ENCODE measurements at regions not wholly inside any gene's neighbourhood (a gene's known extent, or its start where the extent isn't known, plus 50 kb on each side); places are given as distances from the start of the nearest gene placed in this dataset.

GRCh38 chr10:128892005-128892404 is 575.0 kb upstream of the MGMT start:
- H3K4me3 ChIP-seq: no peak overlapping the region
- no peaks in the 10 kb centered on the region for H3K36me3 ChIP-seq
- peaks cover 6% of the 10 kb centered on the region for H3K9me3 ChIP-seq
- H3K27ac ChIP-seq: no peak overlapping the region
- DNase-seq (no peak), ATAC-seq (no peak)
- no peaks in the 10 kb centered on the region for H3K4me1 ChIP-seq
- intact Hi-C loops (cut with DNase I): no loop called here
- peaks cover 4% of the 10 kb centered on the region for H3K27me3 ChIP-seq
- TF ChIP-seq CTCF (IDR thresholded peaks at IDR 0.05): no peak

GRCh38 chr10:128894641-128895040 is 572.4 kb upstream of the MGMT start:
- no peaks in the 10 kb centered on the region for H3K36me3 ChIP-seq
- DNase-seq (no peak), ATAC-seq (no peak)
- no peaks in the 10 kb centered on the region for H3K9me3 ChIP-seq
- no peak overlapping the region for H3K27ac ChIP-seq
- H3K4me3 ChIP-seq: no peak overlapping the region
- no peaks in the 10 kb centered on the region for H3K4me1 ChIP-seq
- peaks cover 4% of the 10 kb centered on the region for H3K27me3 ChIP-seq
- intact Hi-C loops (cut with DNase I): no loop called here
- TF ChIP-seq CTCF (IDR thresholded peaks at IDR 0.05): no peak

- Histone ChIP-seq H3K27me3 (peaks cover 4% of the 10 kb centered on the region), H3K27ac (no peak overlapping the region), H3K36me3 (no peaks in the 10 kb centered on the region), H3K4me1 (no peaks in the 10 kb centered on the region), H3K9me3 (no peaks in the 10 kb centered on the region), H3K4me3 (no peak overlapping the region)
- no peak for TF ChIP-seq CTCF (IDR thresholded peaks at IDR 0.05)
- DNase-seq: no peak
- intact Hi-C loops (cut with DNase I): no loop called here
- no peak for ATAC-seq
These were observed 571.6 kb upstream of the MGMT start for GRCh38 chr10:128895473-128895872.

- DNase-seq: no peak
- Histone ChIP-seq H3K4me1 (no peaks in the 10 kb centered on the region), H3K36me3 (no peaks in the 10 kb centered on the region), H3K9me3 (no peaks in the 10 kb centered on the region), H3K27me3 (peaks cover 4% of the 10 kb centered on the region), H3K4me3 (no peak overlapping the region), H3K27ac (no peak overlapping the region)
- intact Hi-C loops (cut with DNase I): no loop called here
- no peak for ATAC-seq
- TF ChIP-seq CTCF (IDR thresholded peaks at IDR 0.05): no peak
These were observed 570.8 kb upstream of the MGMT start for GRCh38 chr10:128896116-128896795.

GRCh38 chr10:128896963-128897362 is 570.1 kb upstream of the MGMT start:
- no peaks in the 10 kb centered on the region for H3K9me3 ChIP-seq
- TF ChIP-seq CTCF (IDR thresholded peaks at IDR 0.05): no peak
- no peak overlapping the region for H3K27ac ChIP-seq
- peaks cover 4% of the 10 kb centered on the region for H3K27me3 ChIP-seq
- H3K4me3 ChIP-seq: no peak overlapping the region
- intact Hi-C loops (cut with DNase I): no loop called here
- H3K4me1 ChIP-seq: no peaks in the 10 kb centered on the region
- no peaks in the 10 kb centered on the region for H3K36me3 ChIP-seq
- no peak for ATAC-seq
- DNase-seq: no peak
